Esophagus squamous epithelium (tissue), 5 donors: ENCODE measurements at regions not wholly inside any gene's neighbourhood (a gene's known extent, or its start where the extent isn't known, plus 50 kb on each side); places are given as distances from the start of the nearest gene placed in this dataset.
"Not testable (repeated sequence)": the region's sequence is repeated elsewhere in the genome, so short reads cannot be mapped to it uniquely, and the experiment has no call there.

Experiments used
- DNase-seq: peaks from one replicate; lab custom pipeline; 2025; lab: John Stamatoyannopoulos, UW
- H3K27ac ChIP-seq, 4 donors: fragments of 200-600 bp; sonication (generic); one replicate each; pipeline ENCODE4 v1.5.1; 2016 to 2019; ENCODE audit warnings: mild to moderate bottlenecking in 1 of 4
- H3K27me3 ChIP-seq, 4 donors: fragments of 200-600 bp; sonication (generic); 1 replicate in 3 of 4; 2 replicates in 1 of 4; pipeline versions ENCODE4 v1.5.1 to v1.6.0; 2017 to 2021; ENCODE audit warnings: antibody characterized with exemption in 1 of 4
- H3K36me3 ChIP-seq, 3 donors: fragments of 200-600 bp; sonication (generic); one replicate each; pipeline ENCODE4 v1.5.1; 2016 to 2019
- H3K4me1 ChIP-seq, 3 donors: fragments of 200-600 bp; sonication (generic); one replicate each; pipeline ENCODE4 v1.5.1; 2017 to 2019
- H3K4me3 ChIP-seq, 4 donors: fragments of 200-600 bp; sonication (generic); 1 replicate in 3 of 4; 2 replicates in 1 of 4; pipeline ENCODE4 v1.5.1; 2016 to 2019; ENCODE audit warnings: mild to moderate bottlenecking in 2 of 4, moderate library complexity in 1 of 4
- H3K9me3 ChIP-seq, 3 donors: fragments of 200-600 bp; sonication (generic); one replicate each; pipeline ENCODE4 v1.5.1; 2016 to 2019
- CTCF ChIP-seq, 6 experiments: fragments of 450-650 bp in 4 of 6; fragments of 200-600 bp in 2 of 6; sonication (generic) in 2 of 6; IDR thresholded peaks; one replicate each; pipeline ENCODE4 v1.5.1; 2016 to 2019; ENCODE audit warnings: antibody characterized with exemption in 6 of 6, mild to moderate bottlenecking in 4 of 6, moderate library complexity in 4 of 6
- POLR2A ChIP-seq, 4 donors: fragments of 450-650 bp; IDR thresholded peaks; one replicate each; pipeline ENCODE4 v1.6.1; 2017; ENCODE audit warnings: antibody characterized with exemption in 4 of 4, mild to moderate bottlenecking in 4 of 4, moderate library complexity in 3 of 4
- WGBS, 2 donors: methylation state at CpG; one replicate each; pipeline ENCODE4 v1.1.5; 2018; 5-methylcytosine and 5-hydroxymethylcytosine counted together
- intact Hi-C: fragments of 100-400 bp; cut with DNase I; formaldehyde crosslinking; loops from one replicate; pipeline ENCODE4 v1.15.0; 2022
- donor health status: DM: yes; HTN: yes; CAD: no.

- H3K36me3 ChIP-seq = no peaks in the 10 kb centered on the region
- H3K4me3 ChIP-seq = no peak overlapping the region
- WGBS, 2 donors = 41% methylated on average over 5 of the region's 5 CpGs
- no peak overlapping the region for H3K27ac ChIP-seq
- no peak for DNase-seq
- no peaks in the 10 kb centered on the region for H3K9me3 ChIP-seq
- peaks cover 0 to 3% (median 0%) of the 10 kb centered on the region in 4 donors for H3K27me3 ChIP-seq
- intact Hi-C loops = no loop called here
- TF ChIP-seq CTCF (IDR thresholded peaks at IDR 0.05) (no peak), POLR2A (IDR thresholded peaks at IDR 0.05) (no peak)
- H3K4me1 ChIP-seq = no peaks in the 10 kb centered on the region
These were observed 204.6 kb upstream of the DIAPH2 start for GRCh38 chrX:96480081-96480480.

- 88 to 91% methylated on average over 4 of the region's 4 CpGs for WGBS, 2 donors
- Histone ChIP-seq H3K4me1 (no peaks in the 10 kb centered on the region), H3K27me3 (no peaks in the 10 kb centered on the region), H3K27ac (no peak overlapping the region), H3K4me3 (no peak overlapping the region), H3K9me3 (no peaks in the 10 kb centered on the region), H3K36me3 (no peaks in the 10 kb centered on the region)
- intact Hi-C loops = no loop called here
- DNase-seq = no peak
- TF ChIP-seq CTCF (IDR thresholded peaks at IDR 0.05) = no peak
- TF ChIP-seq POLR2A (IDR thresholded peaks at IDR 0.05) = no peak
These were observed 202.8 kb upstream of the DIAPH2 start for GRCh38 chrX:96481831-96482230.

- no peak for TF ChIP-seq CTCF (IDR thresholded peaks at IDR 0.05)
- no peak for TF ChIP-seq POLR2A (IDR thresholded peaks at IDR 0.05)
- H3K9me3 ChIP-seq = no peaks in the 10 kb centered on the region
- no peaks in the 10 kb centered on the region for H3K4me1 ChIP-seq
- intact Hi-C loops = no loop called here
- no peak overlapping the region for H3K4me3 ChIP-seq
- H3K27me3 ChIP-seq = no peaks in the 10 kb centered on the region
- no peak for DNase-seq
- no peak overlapping the region for H3K27ac ChIP-seq
- no peaks in the 10 kb centered on the region for H3K36me3 ChIP-seq
- WGBS, 2 donors = 67 to 93% methylated on average over 2 of the region's 2 CpGs
These were observed 200.9 kb upstream of the DIAPH2 start for GRCh38 chrX:96483647-96484160.

- H3K27ac ChIP-seq, intact Hi-C loops, H3K4me3 ChIP-seq, DNase-seq, H3K4me1 ChIP-seq, H3K9me3 ChIP-seq, H3K36me3 ChIP-seq, H3K27me3 ChIP-seq: not testable (repeated sequence)
- WGBS, 2 donors = 95 to 100% methylated on average over 2 to 4 of the region's 11 CpGs
These were observed 198.0 kb upstream of the DIAPH2 start for GRCh38 chrX:96486687-96487086.

GRCh38 chrX:96502507-96502906 lies 182.1 kb upstream of the DIAPH2 start:
- no peaks in the 10 kb centered on the region for H3K36me3 ChIP-seq
- WGBS, 2 donors = 32 to 43% methylated on average over 2 of the region's 2 CpGs
- H3K4me1 ChIP-seq = no peaks in the 10 kb centered on the region
- H3K27ac ChIP-seq = no peak overlapping the region
- no peak for TF ChIP-seq CTCF (IDR thresholded peaks at IDR 0.05)
- intact Hi-C loops = no loop called here
- H3K4me3 ChIP-seq = no peak overlapping the region
- H3K27me3 ChIP-seq = no peaks in the 10 kb centered on the region
- no peaks in the 10 kb centered on the region for H3K9me3 ChIP-seq
- DNase-seq = no peak

GRCh38 chrX:96529386-96529785 lies 155.3 kb upstream of the DIAPH2 start:
- H3K9me3 ChIP-seq, H3K36me3 ChIP-seq, intact Hi-C loops, H3K4me1 ChIP-seq, DNase-seq, H3K27ac ChIP-seq, H3K27me3 ChIP-seq, H3K4me3 ChIP-seq: not testable (repeated sequence)
- 65 to 81% methylated on average over 2 of the region's 2 CpGs for WGBS, 2 donors
